Liver (tissue), 8 donors: ENCODE measurements at regions not wholly inside any gene's neighbourhood (a gene's known extent, or its start where the extent isn't known, plus 50 kb on each side); places are given as distances from the start of the nearest gene placed in this dataset.

Experiments used
- DNase-seq: peaks from one replicate; pipeline ENCODE4 v3.0.0-alpha.2; 2017; ENCODE audit warnings: low spot score
- H3K27ac ChIP-seq, 2 donors: one replicate each; pipeline ENCODE4 v1.7.0; 2013; ENCODE audit warnings: inconsistent platforms in 2 of 2, low read length in 2 of 2, control low read depth in 1 of 2, low read depth in 1 of 2, mild to moderate bottlenecking in 1 of 2
- H3K27me3 ChIP-seq, 4 donors: one replicate each; pipeline versions ENCODE4 v1.6.1 to v1.7.0; 2013; ENCODE audit warnings: low read length in 3 of 4, inconsistent platforms in 1 of 4, mild to moderate bottlenecking in 1 of 4, moderate library complexity in 1 of 4; ENCODE audit not compliant: control insufficient read depth in 4 of 4, insufficient read depth in 4 of 4
- H3K36me3 ChIP-seq, 4 donors: one replicate each; pipeline versions ENCODE4 v1.6.1 to v1.7.0; 2013; ENCODE audit warnings: low read length in 3 of 4, mild to moderate bottlenecking in 3 of 4, low read depth in 1 of 4, moderate library complexity in 1 of 4; ENCODE audit not compliant: control insufficient read depth in 4 of 4, insufficient read depth in 3 of 4
- H3K4me1 ChIP-seq, 4 donors: one replicate each; pipeline versions ENCODE4 v1.6.1 to v1.7.0; 2013; ENCODE audit warnings: low read length in 3 of 4, mild to moderate bottlenecking in 3 of 4, moderate library complexity in 1 of 4; ENCODE audit not compliant: control insufficient read depth in 4 of 4, insufficient read depth in 4 of 4
- H3K4me3 ChIP-seq, 3 donors: one replicate each; pipeline versions ENCODE4 v1.6.1 to v1.7.0; 2013; ENCODE audit warnings: low read length in 3 of 3, control low read depth in 1 of 3, low read depth in 1 of 3, mild to moderate bottlenecking in 1 of 3
- H3K9ac ChIP-seq, 2 donors: one replicate each; pipeline ENCODE4 v1.7.0; 2013; ENCODE audit warnings: low read length in 2 of 2, mild to moderate bottlenecking in 2 of 2, moderate library complexity in 2 of 2, control low read depth in 1 of 2, low read depth in 1 of 2
- H3K9me3 ChIP-seq, 4 donors: one replicate each; pipeline versions ENCODE4 v1.6.1 to v1.7.0; 2013; ENCODE audit warnings: low read length in 3 of 4; ENCODE audit not compliant: control insufficient read depth in 4 of 4
- ATF3 ChIP-seq: IDR thresholded peaks from 2 replicates; pipeline ENCODE4 v1.6.1; 2016; ENCODE audit warnings: antibody characterized with exemption
- CTCF ChIP-seq: fragments of 150-350 bp; IDR thresholded peaks from 2 replicates; pipeline ENCODE4 v1.5.1; 2017; ENCODE audit warnings: improper control_type of control experiment, low read depth, low read length; ENCODE audit not compliant: missing input control
- EGR1 ChIP-seq, 2 donors: IDR thresholded peaks; 2 replicates each; pipeline ENCODE4 v1.6.1; 2016 to 2018; ENCODE audit warnings: antibody characterized with exemption in 2 of 2, low read depth in 2 of 2
- FOXA1 ChIP-seq: IDR thresholded peaks from 2 replicates; pipeline ENCODE4 v1.6.1; 2016; ENCODE audit warnings: antibody characterized with exemption
- FOXA2 ChIP-seq: IDR thresholded peaks from 2 replicates; pipeline ENCODE4 v1.6.1; 2016; ENCODE audit warnings: antibody characterized with exemption
- GABPA ChIP-seq, 2 donors: IDR thresholded peaks in 1 of 2; conservative IDR thresholded peaks in 1 of 2; 2 replicates each; pipeline ENCODE4 v1.6.1; 2016; ENCODE audit warnings: antibody characterized with exemption in 2 of 2, mild to moderate bottlenecking in 1 of 2, moderate library complexity in 1 of 2
- HNF4A ChIP-seq, 2 donors: conservative IDR thresholded peaks; 2 replicates each; pipeline ENCODE4 v1.6.1; 2016; ENCODE audit warnings: antibody characterized with exemption in 2 of 2, mild to moderate bottlenecking in 2 of 2
- HNF4G ChIP-seq: IDR thresholded peaks from 2 replicates; pipeline ENCODE4 v1.6.1; 2016; ENCODE audit warnings: antibody characterized with exemption
- JUND ChIP-seq, 2 donors: IDR thresholded peaks; 2 replicates each; pipeline ENCODE4 v1.6.1; 2016; ENCODE audit warnings: antibody characterized with exemption in 2 of 2
- MAX ChIP-seq: IDR thresholded peaks from 2 replicates; pipeline ENCODE4 v1.6.1; 2016; ENCODE audit warnings: antibody characterized with exemption
- NR2F2 ChIP-seq: IDR thresholded peaks from 2 replicates; pipeline ENCODE4 v1.6.1; 2016; ENCODE audit warnings: antibody characterized with exemption
- RAD21 ChIP-seq, 2 donors: IDR thresholded peaks; 2 replicates each; pipeline ENCODE4 v1.6.1; 2016; ENCODE audit warnings: antibody characterized with exemption in 2 of 2, mild to moderate bottlenecking in 2 of 2
- REST ChIP-seq: IDR thresholded peaks from 2 replicates; pipeline ENCODE4 v1.6.1; 2016; ENCODE audit warnings: antibody characterized with exemption, mild to moderate bottlenecking
- RXRA ChIP-seq, 2 donors: IDR thresholded peaks; 2 replicates each; pipeline ENCODE4 v1.6.1; 2017 to 2018; ENCODE audit warnings: antibody characterized with exemption in 2 of 2, mild to moderate bottlenecking in 1 of 2
- SP1 ChIP-seq: IDR thresholded peaks from 2 replicates; pipeline ENCODE4 v1.6.1; 2018; ENCODE audit warnings: antibody characterized with exemption, mild to moderate bottlenecking
- TAF1 ChIP-seq: conservative IDR thresholded peaks from 2 replicates; pipeline ENCODE4 v1.6.1; 2016; ENCODE audit warnings: antibody characterized with exemption, mild to moderate bottlenecking
- YY1 ChIP-seq: IDR thresholded peaks from 2 replicates; pipeline ENCODE4 v1.6.1; 2016; ENCODE audit warnings: antibody characterized with exemption, mild to moderate bottlenecking
- ZBTB33 ChIP-seq: IDR thresholded peaks from 2 replicates; pipeline ENCODE4 v1.6.1; 2016; ENCODE audit warnings: antibody characterized with exemption
- WGBS: extraction: QIAGEN DNeasy Blood & Tissue Kit; methylation state at CpG from one replicate; pipeline ENCODE4 v1.1.7; 2013; 5-methylcytosine and 5-hydroxymethylcytosine counted together
- donor health status: healthy.
- donor health status: healthy.
- donor health status: healthy.
- donor health status: healthy.
- donor health status: healthy.

- 88% methylated on average over 2 of the region's 2 CpGs for WGBS
These were observed 289.3 kb upstream of the CDH2 start for GRCh38 chr18:28466204-28466603.

More at GRCh38 chr18:28466204-28466603, 289.3 kb upstream of the CDH2 start:
- H3K36me3 ChIP-seq, result no peaks in the 10 kb centered on the region
- H3K27ac ChIP-seq, result no peak overlapping the region
- H3K27me3 ChIP-seq, result no peaks in the 10 kb centered on the region
- H3K4me1 ChIP-seq, result no peaks in the 10 kb centered on the region
- H3K4me3 ChIP-seq, result no peak overlapping the region
- no peaks in the 10 kb centered on the region for H3K9me3 ChIP-seq
- no peak for DNase-seq
- no peak overlapping the region for H3K9ac ChIP-seq
- TF ChIP-seq RAD21 (IDR thresholded peaks at IDR 0.05), result no peak
- no peak for TF ChIP-seq JUND (IDR thresholded peaks at IDR 0.05)
- no peak for TF ChIP-seq ZBTB33
- TF ChIP-seq RXRA (IDR thresholded peaks at IDR 0.05), result no peak
- no peak for TF ChIP-seq CTCF
- TF ChIP-seq FOXA2, result no peak
- no peak for TF ChIP-seq NR2F2
- no peak for TF ChIP-seq GABPA (IDR thresholded peaks at IDR 0.05 in 1 of 2, conservative IDR thresholded peaks at IDR 0.05 in 1 of 2)
- TF ChIP-seq REST, result no peak
- no peak for TF ChIP-seq HNF4A (conservative IDR thresholded peaks at IDR 0.05)
- no peak for TF ChIP-seq TAF1
- TF ChIP-seq SP1, result no peak
- no peak for TF ChIP-seq YY1
- no peak for TF ChIP-seq ATF3
- TF ChIP-seq FOXA1, result no peak
- TF ChIP-seq MAX, result no peak
- no peak for TF ChIP-seq HNF4G
- no peak for TF ChIP-seq EGR1 (IDR thresholded peaks at IDR 0.05; ENCODE audit: low read depth in 2 of 2)
